NCI-H2196 (cell line): ENCODE measurements at regions not wholly inside any gene's neighbourhood (a gene's known extent, or its start where the extent isn't known, plus 50 kb on each side); places are given as distances from the start of the nearest gene placed in this dataset.
A peak's percentile ranks its signal among the peaks of the same experiment; 100 is the strongest.
"Not testable (repeated sequence)": the region's sequence is repeated elsewhere in the genome, so short reads cannot be mapped to it uniquely, and the experiment has no call there.

Source experiments
- DNase-seq: peaks from one replicate; lab custom pipeline; 2025; ENCODE audit not compliant: unreplicated experiment; lab: John Stamatoyannopoulos, UW

DNA sequence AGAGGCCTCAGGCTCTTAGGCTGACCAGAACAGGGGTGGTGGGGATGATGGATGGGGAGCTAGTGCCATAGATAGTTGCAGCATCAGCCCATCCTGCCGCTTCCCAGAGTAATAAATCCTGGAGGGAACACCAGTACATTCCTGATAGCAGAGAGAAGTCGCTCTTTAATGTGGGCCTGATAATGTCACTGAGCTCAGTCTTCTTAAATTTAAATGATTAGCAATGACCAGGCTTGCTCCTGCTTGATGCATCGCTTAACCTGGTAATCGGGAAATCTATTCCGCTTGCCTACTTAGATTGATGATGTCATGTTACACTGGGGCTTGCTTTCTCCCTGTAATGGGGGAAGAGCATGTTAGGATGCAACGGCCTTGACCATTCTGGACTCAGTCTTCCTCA is 218.6 kb upstream of the PLXNA2 start:
- no peak for DNase-seq

DNA sequence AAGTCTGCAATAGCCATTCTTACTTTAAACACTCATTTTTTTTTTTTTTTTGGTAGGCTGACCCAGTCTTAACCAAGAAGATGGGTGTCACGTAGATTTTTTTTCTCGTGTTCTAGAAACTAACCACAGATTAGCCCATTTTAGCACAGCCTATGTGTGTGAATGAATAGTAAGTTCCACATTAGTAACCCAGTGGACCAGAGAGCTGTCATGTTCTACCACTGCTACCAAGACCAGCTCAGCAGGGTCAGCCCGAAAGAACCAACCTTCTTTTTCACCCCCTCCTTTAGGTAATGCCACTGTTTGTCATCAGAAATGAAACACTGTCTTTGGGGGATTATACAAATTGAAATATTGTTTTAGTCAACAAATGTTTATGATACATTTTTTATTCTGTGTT is 221.1 kb upstream of the PLXNA2 start:
- DNase-seq, result no peak

DNA sequence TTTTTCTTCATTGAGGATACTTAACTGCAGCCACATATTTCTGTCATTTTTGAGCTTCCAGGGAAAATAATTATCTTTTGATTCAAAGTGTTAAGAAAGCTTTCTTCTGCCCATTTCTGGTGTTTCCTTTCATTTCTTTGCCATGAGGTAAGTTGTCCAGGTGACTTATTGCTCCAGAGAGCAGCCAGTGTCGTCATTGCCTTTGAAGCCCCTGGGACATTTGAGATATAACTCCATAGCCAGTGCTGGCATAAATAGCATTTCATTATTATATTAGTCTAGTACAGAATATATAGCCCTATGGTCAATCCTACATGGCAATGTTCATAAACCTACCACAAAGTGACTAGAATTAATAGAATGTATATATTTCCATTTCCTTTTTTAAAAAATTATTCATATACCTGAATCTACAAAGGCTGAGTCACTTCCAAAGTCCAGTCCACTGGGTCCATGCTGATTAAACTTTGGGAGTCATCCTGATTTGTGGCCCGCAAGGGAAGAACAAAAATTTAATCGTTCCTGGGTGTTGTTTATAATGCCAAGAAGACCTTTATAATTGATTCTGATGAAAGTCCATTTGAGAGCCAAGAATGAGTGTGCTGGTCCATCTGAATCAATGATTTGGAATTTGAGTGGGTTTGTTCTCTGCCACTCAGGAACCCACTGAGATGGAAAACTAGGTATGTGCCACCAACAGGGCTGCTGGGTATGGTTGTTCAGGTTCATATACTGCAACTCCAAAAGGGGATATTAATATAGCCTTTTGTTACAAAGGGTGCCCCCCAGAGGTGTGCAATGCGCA is 221.8 kb upstream of the PLXNA2 start:
- no peak for DNase-seq

DNA sequence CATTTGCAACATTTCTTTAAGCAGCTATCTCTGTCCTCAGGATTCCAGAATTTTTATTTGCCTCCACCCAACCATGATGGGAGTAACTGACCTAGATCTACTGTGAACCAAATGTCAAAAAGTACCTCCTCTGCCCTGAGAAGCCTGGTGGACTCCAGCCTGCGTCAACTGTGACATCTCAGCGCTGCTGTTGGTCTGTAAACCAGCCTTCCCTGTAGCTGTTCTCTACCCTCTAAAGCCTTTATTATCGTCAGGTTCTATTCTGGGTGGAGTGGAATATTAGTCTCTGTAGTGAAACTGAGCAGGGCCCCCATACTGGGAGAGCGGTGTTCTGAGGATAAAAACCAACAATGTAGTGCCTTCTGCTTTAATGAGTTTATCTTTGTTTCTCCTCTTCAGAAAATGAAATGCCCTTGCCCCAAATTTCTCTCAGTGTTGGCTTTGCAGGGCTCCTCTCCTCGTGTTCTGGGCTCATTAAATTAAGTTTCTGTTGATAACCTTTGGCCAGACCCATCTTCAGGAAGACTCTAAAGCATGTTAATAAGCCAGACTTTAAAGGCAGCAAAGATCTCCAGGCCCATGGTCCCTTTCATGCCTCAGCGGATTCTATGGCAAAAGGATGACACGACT is 223.1 kb upstream of the PLXNA2 start:
- no peak for DNase-seq

DNA sequence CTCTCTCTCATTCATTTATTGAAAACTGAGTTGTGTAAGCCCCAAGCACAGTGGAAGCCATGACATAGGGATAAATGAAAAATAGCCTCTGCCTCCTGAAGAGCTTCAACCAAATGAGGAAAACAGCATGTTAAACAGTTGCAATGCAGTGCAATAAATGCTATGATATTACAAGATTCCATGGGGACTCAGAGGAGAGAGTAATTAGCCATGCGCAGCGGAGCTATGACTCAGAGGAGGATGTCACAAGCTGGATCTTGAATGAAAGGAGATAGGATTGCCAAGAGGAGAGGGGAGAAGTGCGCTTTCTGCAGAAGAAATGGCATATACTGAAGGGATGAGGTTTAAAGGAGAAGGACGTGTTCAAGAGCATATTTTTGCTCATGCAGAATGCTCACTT is 231.3 kb upstream of the PLXNA2 start:
- peak; percentile 54 for DNase-seq

DNA sequence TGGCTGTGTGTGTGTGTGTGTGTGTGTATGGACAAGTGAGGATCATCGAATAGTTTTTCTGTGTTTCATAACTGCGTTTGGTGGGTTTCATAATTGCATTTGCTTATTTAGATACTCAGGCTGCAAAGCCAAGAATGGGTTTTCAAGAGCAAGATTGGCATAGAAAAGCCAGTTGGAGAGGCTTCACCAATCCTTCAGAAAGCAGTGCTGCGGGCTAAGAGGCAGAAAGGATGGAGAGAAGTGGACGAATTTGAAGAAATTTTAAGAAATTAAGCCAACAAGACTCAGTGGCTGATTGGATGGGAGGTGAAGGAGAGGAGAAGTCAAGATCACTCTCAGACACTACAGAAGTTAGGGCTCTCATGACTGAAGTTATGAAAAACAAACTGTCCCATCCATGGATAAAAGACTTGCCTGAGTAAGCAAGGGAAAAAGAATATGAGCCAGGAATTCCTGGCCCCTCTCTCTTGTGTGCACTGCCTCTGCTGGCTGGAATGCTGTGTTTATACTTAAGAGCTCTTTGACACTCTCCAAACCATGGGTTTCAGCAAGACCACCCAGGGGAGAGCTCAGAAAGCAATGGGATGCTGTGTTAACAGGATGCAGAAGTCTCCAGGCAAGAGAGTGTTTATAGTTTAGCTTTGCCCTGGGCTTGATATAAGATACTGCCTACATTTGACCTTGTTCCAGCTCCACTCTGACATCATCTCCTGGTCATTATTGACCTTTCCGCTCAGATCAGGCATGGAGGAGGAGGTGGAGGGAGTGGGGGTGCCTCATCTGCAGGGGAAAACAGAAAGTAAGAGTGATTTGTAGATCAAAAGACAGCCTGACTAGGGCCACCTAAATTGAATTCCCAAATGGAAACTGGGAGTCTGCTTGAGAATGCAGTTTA is 232.0 kb upstream of the PLXNA2 start:
- peak; percentile 88 for DNase-seq

DNA sequence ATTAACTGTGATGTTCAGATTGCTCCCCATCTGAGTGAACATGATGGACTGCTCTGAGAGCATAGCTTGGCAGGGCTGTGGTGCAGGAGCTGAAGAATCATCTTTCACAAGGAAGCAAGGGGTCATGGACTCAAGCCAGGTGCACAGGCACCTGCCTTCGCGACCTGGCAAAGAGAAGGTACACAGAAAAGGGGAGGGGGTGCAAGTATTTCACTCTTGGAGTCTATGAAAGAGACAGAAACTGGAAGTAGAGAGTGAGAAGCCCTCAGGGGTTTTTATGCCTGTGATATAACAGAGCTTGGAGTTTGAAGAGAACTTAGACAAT is 232.6 kb upstream of the PLXNA2 start:
- peak; percentile 92 for DNase-seq

DNA sequence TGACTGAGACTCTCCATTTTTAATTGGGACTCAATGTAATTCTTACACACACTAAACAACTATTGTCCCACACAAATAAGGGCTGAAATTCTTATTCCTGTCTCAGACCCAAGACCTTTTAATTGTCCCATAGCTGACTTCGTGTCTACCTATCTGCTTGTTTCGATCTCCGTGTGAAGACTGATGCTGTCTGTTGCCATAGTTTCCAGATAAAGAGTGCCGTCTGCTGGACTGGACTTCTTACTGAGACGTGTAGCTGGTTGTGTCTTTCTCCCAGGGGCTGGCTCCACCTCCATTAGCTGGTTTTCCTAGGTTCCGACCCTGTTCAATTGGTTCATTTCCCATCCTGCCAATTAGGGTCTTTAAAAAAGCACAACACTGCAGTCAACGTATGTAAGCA is 235.3 kb upstream of the PLXNA2 start:
- DNase-seq, result no peak

DNA sequence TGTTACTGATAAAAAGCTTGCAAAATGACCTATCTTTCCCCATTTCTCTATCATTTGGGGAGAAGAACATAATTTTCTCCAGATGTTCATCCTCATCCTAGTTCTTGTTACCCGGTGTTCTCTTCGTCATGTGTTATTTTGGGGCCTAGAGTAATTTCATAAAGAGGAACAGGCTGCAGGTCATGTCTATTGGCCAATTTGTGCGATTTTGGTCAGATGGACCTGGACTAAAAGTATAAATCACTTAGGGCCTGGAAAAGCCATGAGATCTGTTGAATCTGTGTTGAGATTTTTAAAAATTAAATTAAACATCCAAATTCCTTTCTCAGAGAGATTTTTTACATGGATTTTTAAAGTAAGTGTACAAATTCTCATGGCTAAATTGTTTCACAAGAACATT is 241.3 kb upstream of the PLXNA2 start:
- DNase-seq, result no peak

DNA sequence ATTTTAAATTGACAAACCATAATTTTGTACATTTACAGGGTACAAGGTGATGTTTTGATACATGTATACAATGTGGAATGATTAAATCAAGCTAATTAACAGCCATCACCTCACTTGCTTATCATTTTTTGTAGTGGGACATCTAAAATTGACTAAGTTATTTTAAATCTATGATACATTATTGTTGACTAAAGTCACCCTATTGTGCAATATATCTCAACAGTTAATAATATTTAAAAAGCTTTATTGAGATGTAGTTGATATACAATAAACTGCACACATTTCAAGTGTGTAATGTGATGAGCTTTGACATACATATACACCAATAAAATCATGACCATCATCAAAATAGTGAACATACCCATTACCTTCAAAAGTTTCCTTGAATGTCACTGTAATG is 242.5 kb upstream of the PLXNA2 start:
- DNase-seq, result no peak

DNA sequence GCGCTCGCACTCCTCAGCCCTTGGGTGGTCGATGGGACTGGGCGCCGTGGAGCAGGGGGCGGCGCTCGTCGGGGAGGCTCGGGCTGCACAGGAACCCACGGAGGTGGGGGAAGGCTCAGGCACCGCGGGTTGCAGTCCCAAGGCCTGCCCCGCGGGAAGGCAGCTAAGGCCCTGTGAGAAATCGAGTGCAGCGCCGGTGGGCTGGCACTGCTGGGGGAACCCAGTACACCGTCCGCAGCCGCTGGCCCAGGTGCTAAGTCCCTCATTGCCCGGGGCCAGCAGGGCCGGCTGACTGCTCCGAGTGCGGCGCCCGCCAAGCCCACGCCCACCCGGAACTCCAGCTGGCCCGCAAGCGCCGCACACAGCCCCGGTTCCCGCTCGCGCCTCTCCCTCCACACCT is 244.2 kb upstream of the PLXNA2 start:
- DNase-seq, result not testable (repeated sequence)

DNA sequence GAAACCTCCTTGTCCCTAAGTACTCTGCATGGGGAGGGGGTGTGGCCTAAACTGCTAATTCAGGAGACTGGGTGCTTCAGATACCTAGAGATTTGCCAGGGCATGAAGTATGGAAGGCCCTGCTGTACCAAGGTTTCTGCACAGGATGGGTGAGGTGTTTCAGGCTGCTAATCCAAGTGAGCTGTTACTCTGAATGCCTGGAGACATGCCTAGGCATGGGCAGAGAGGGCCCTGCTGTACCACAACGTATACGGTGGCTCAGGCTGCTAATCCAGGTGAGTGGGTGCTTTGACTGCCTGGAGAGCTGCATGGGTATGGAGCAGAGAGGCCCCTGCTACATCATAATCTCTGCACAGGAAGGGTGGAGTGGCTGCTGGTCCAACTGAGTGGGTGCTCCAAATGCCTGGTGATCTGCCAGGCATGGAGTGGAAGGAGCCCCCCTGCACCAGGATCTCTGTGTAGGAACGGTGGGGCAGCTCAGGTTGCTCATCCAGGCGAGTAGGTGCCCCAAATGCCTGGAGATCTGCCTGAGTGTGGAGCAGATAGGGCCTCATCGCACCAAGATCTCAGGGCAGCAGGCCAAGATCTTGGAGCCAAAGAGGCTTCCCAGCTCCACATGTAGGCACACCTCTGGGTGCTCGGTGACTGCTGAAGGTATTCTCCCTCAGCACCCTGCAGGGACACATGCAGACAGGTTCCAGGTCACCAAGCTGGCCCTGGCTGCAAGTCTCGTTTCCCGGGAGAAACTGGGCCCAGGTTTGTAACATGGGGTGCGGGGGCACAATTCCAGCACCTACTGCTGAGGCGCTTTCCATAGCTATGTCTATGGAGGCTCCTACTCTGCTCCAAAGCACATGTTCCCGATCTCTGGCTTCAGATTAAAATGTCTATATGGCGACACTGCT is 252.5 kb upstream of the PLXNA2 start:
- no peak for DNase-seq

DNA sequence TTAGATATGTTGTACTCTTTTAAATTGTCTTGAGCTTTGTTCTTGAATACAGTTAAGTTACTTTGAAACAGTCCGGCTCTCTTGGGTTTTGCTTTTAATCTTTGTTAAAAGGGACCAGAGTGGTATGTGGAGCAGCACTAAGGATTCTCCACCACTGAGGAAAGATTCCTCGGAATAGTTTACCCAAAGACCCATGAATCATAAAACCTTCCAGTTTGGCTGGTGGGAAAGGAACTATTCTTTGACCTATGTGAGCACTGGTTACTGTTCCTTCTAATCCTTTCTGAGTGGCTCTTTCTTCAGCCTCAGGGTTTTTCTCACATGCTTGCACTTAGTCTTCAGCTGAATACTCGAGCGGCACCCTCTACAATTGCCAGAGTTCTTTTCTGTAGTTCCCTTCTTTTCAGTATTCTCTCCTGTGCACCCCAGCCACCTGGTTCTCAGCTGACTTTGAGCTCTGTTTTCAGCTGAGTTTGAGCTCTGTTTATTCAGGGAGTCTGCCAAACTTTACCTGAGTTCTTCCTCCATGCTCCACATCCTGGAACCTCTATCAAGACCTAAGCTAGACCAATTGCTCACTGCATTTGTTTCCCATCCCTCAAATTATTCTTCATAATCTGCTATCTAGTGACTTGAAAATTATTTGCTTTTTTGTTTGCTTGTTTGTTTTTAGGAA is 253.8 kb upstream of the PLXNA2 start:
- DNase-seq, result peak; percentile 53

DNA sequence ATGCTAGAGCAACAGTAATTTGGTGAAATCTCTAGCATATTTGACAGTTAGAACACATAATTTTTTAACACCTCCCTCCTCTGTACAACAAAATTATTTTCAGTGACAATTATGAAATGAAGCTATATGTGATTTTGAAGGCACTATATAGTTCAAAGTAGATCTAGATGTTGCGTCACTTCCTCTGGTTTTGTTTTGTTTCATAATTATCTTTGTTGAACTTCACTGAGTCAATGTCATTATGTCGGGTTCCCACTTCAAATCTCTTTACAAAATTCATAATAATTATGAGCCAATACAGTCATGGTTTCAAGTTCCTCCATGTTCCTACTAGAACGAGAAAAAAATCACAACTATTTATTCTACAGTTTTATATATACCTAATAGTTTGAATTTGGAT is 254.8 kb upstream of the PLXNA2 start:
- no peak for DNase-seq

DNA sequence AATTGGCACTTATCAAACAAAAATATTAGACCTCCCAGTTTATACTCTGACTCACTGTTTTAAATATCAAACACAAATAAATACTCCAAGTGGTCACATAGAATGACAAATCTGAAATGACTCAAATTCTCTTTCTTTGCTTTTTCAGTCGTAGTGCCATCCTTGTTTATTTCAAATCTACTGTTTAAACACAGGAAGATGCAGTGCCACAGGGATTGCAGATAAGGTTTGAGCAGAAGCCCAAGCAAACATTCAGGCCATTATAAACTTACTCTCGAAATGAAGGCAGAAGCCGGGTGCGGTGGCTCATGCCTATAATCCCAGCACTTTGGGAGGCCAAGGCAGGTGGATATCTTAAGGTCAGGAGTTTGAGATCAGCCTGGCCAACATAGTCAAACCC is 255.4 kb upstream of the PLXNA2 start:
- no peak for DNase-seq

DNA sequence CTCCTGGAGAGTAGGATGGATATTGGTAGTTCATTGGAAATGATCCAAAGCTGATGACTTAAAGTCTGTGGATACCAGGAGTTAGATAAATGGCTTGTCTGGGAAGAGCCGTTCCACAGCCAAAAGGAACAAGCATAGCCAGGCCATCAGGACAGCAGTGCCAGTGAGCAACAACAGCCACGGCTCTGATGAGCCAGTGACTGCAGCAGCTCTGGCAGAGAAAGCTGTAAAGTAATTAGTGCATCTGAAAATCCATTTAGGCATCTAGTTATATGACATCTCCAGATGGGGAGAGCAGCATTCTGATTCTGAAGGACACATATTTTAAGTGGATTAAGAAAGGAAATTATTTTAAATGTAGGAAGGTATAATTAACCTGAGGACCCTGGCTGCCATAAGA is 256.2 kb upstream of the PLXNA2 start:
- no peak for DNase-seq

DNA sequence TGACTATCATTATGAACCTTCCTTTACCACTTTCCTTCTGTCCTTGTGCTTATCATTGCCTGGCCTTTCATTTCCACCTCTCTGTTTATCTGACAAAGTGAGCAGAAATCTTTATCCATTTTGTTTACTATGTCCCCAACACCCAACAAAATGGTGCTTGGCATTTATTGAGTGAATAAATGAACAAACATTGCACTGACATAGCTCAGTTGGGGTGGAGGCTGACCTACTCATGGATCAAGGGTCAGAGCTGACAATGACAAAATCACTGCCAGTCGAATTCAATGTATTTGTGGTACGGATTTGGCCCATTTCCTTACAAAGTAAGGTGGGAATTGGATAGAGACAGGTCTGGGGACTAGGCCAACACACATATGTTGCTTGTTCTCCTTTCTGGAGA is 257.4 kb upstream of the PLXNA2 start:
- no peak for DNase-seq

DNA sequence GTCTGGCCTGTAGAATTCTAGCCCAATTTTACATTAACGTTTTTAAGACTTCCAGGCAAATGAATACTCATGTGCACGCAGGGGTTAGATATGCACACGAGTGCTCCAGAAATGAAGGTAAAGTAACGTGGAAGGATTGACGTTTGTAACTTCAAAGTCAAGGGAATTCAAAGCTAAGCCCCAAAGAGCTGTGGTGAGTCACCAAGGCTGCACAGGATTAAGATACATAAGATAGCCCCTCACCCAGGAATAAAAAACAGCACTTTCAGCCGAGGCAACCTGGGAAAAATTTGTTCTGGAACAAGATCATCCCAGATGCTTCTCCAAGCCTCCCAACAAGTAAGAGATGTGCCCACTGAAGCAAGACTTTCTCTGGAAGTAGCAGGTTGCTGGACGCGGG is 259.6 kb upstream of the PLXNA2 start:
- no peak for DNase-seq

DNA sequence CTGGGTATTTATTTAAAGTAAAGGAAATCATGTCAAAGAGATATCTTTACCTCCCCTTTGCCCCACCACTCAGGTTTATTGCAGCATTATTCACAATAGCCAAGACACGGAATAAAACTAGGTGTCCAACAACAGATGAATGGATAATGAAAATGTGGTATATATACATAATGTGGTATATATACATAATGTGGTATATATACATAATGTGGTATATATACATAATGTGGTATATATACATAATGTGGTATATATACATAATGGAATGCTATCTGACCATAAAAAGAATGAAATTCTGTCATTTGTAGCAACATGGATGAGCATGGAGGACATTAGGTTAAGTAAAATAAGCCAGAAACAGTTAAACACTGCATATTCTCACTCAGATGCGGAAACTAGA is 262.6 kb upstream of the PLXNA2 start:
- DNase-seq, result no peak

DNA sequence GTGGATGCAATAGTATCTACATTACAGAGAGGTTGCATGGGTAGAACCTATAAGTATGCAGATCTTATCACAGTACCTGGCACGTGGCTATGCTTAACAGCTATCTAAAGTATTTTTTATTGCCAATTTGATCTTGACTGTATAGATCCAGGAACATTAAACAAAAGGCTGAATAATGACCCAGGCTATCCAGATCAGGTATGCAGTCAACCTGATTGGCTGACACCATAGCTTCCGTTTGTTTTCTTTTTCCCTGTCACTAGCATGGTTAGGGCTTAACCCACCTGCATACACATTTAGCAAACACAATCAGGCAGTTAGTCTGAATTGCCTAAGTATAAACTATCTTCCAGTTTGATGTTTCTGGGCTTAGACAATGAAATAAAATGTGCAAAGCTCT is 264.9 kb upstream of the PLXNA2 start:
- DNase-seq, result no peak
